BLaER1 (cell line): ENCODE measurements at regions not wholly inside any gene's neighbourhood (a gene's known extent, or its start where the extent isn't known, plus 50 kb on each side); places are given as distances from the start of the nearest gene placed in this dataset.

ENCODE experiments used
- H3K27ac ChIP-seq: shearing (Covaris generic); formaldehyde crosslinking; 2 replicates; pipeline ENCODE4 v1.8.1; 2022
- H3K27me3 ChIP-seq: shearing (Covaris generic); formaldehyde crosslinking; 2 replicates; pipeline ENCODE4 v1.8.1; 2022
- H3K36me3 ChIP-seq: shearing (Covaris generic); formaldehyde crosslinking; 2 replicates; pipeline ENCODE4 v1.8.1; 2022
- H3K4me1 ChIP-seq: shearing (Covaris generic); formaldehyde crosslinking; 2 replicates; pipeline ENCODE4 v1.8.1; 2022
- H3K4me2 ChIP-seq: shearing (Covaris generic); formaldehyde crosslinking; 2 replicates; pipeline ENCODE4 v1.8.1; 2022
- H3K4me3 ChIP-seq: shearing (Covaris generic); formaldehyde crosslinking; 2 replicates; pipeline ENCODE4 v1.8.1; 2022
- H3K9ac ChIP-seq: shearing (Covaris generic); formaldehyde crosslinking; 2 replicates; pipeline ENCODE4 v1.8.1; 2022
- H3K9me3 ChIP-seq: shearing (Covaris generic); formaldehyde crosslinking; 2 replicates; pipeline ENCODE4 v1.8.1; 2022
- H4K20me1 ChIP-seq: shearing (Covaris generic); formaldehyde crosslinking; 2 replicates; pipeline ENCODE4 v1.8.1; 2022
- Cebpa-rat ChIP-seq: shearing (Covaris generic); IDR thresholded peaks from 2 replicates; pipeline ENCODE4 v1.8.1; 2022

GRCh38 chr15:68499620-68500312 is 67.8 kb upstream of the ITGA11 start:
- H3K4me1 ChIP-seq: peaks cover 10% of the 10 kb centered on the region
- no peak overlapping the region for H3K4me2 ChIP-seq
- no peak overlapping the region for H3K27ac ChIP-seq
- H3K36me3 ChIP-seq: no peaks in the 10 kb centered on the region
- H3K9ac ChIP-seq: no peak overlapping the region
- no peaks in the 10 kb centered on the region for H4K20me1 ChIP-seq
- no peaks in the 10 kb centered on the region for H3K9me3 ChIP-seq
- H3K27me3 ChIP-seq: no peaks in the 10 kb centered on the region
- no peak overlapping the region for H3K4me3 ChIP-seq
- TF ChIP-seq Cebpa-rat: no peak

DNA sequence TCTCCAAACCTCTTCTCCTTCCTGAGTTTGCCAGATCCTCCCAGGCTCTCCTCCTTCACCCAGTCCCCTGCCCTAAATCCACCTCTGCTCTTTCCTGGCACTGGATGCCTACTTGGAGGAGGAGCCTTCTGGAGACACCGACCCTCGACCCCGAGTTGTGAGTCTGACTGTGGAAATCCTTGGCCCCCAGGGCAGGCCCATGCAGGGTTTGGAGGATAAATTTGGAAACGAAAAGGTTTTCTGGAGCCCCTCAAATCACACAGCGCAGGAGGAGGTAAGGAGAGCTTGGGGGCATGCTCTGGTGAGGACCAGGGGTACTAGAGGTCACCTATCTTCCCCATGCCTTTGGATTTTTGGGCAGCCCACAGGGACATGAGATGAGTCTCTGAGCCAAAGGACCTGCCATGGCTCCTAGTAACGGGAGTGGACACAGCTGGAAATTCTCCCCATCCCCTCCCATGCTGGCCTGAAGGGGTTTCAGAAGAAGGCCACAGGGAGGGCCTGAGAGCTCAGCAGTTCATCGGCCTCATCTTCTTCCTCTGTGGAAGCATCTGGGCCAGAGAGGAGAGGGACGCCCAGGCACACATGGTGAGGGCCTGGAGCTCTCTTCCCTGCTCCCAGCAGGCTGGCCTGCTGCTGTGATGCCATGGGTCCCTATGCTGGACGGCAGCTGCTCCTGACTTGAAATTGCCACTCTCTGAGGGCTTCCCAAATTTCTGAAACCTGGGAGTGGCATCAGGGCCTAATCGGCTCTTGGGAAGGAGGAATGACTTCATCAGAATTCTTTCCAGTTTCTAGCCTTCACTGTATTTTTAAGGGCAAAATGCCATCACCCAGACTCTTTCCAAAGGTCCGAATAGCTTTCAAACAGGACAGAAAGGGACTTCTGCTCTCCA is 68.6 kb upstream of the ITGA11 start:
- Histone ChIP-seq H3K9me3 (no peaks in the 10 kb centered on the region), H3K4me1 (peaks cover 12% of the 10 kb centered on the region), H3K4me2 (no peak overlapping the region), H3K27me3 (no peaks in the 10 kb centered on the region), H3K9ac (no peak overlapping the region), H4K20me1 (no peaks in the 10 kb centered on the region), H3K36me3 (no peaks in the 10 kb centered on the region), H3K4me3 (no peak overlapping the region), H3K27ac (no peak overlapping the region)
- no peak for TF ChIP-seq Cebpa-rat

- Histone ChIP-seq H3K9ac (no peak overlapping the region), H3K27me3 (no peaks in the 10 kb centered on the region), H3K27ac (no peak overlapping the region), H3K4me1 (peaks cover 12% of the 10 kb centered on the region), H3K4me3 (no peak overlapping the region), H3K4me2 (no peak overlapping the region), H4K20me1 (no peaks in the 10 kb centered on the region), H3K36me3 (no peaks in the 10 kb centered on the region), H3K9me3 (no peaks in the 10 kb centered on the region)
- TF ChIP-seq Cebpa-rat: no peak
Observed at GRCh38 chr15:68501259-68501591, 69.3 kb upstream of the ITGA11 start.

DNA sequence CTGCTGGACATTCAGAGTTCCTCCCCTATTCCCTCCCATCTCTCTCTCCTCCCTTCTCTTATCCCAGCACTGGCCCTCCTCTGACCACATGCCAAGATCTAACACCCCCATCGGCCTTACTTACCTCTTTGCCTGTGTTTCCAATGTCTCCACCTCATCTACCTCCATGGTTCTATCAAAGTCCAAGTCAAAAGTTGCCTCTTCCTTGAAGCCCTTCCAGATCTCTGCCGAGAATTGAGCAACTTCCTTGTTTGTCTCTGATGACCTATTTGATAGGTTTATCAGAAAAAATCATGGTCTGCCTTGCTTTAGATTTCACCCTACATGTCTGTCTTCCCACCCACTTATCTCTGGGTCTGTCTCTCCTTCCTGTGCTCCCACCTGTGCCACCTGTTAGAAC is 69.7 kb upstream of the ITGA11 start:
- Histone ChIP-seq H3K27me3 (no peaks in the 10 kb centered on the region), H3K4me2 (no peak overlapping the region)
- no peak for TF ChIP-seq Cebpa-rat

DNA sequence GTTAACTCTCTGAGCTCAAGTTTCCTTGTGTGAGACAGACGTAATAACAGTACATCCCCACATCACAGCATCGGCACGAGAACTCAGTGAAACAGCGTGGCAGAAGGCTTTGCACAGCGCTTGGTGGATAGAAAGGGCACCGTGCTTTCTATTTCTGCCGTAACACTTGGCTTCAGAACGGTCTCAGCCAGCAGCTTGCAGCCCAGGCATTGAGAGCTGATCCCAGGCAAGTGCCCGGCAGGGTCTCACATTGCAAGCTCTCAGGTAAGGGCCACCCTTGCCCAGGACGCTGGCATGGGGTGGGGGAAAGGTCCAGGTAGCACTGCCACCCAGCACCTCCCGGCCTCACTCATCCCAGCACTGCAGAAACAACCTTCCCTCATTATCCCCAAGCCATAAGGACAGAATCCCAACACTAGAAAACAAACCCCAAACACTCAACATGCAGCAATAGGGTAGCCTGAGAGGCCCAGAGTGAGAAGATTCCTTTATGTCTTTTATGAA is 70.5 kb upstream of the ITGA11 start:
- TF ChIP-seq Cebpa-rat: no peak
- Histone ChIP-seq H3K4me1 (peaks cover 12% of the 10 kb centered on the region), H3K4me3 (no peak overlapping the region), H3K4me2 (no peak overlapping the region), H3K27me3 (no peaks in the 10 kb centered on the region), H4K20me1 (no peaks in the 10 kb centered on the region), H3K36me3 (no peaks in the 10 kb centered on the region), H3K27ac (no peak overlapping the region), H3K9ac (no peak overlapping the region), H3K9me3 (no peaks in the 10 kb centered on the region)

More for the DNA sequence above, 69.7 kb upstream of the ITGA11 start:
- Histone ChIP-seq H3K9me3 (no peaks in the 10 kb centered on the region), H3K36me3 (no peaks in the 10 kb centered on the region), H3K4me3 (no peak overlapping the region), H4K20me1 (no peaks in the 10 kb centered on the region), H3K4me1 (peaks cover 12% of the 10 kb centered on the region), H3K9ac (no peak overlapping the region), H3K27ac (no peak overlapping the region)

- Histone ChIP-seq H3K4me1 (peaks cover 12% of the 10 kb centered on the region), H3K9ac (no peak overlapping the region), H4K20me1 (no peaks in the 10 kb centered on the region), H3K36me3 (no peaks in the 10 kb centered on the region), H3K9me3 (no peaks in the 10 kb centered on the region), H3K27me3 (no peaks in the 10 kb centered on the region), H3K4me2 (no peak overlapping the region), H3K27ac (no peak overlapping the region), H3K4me3 (no peak overlapping the region)
- TF ChIP-seq Cebpa-rat: no peak
Observed at GRCh38 chr15:68503213-68503612, 71.2 kb upstream of the ITGA11 start.

GRCh38 chr15:68503791-68504680 is 72.1 kb upstream of the ITGA11 start:
- Histone ChIP-seq H3K36me3 (no peaks in the 10 kb centered on the region), H3K4me2 (peak overlapping the region; percentile 48), H3K27ac (peak overlapping the region; percentile 31; the same call in 1 of the 2 replicates), H3K9ac (0 out of 2 replicates have a peak overlapping the region, but pooled peaks have one; percentile 12), H3K4me1 (peaks cover 12% of the 10 kb centered on the region), H4K20me1 (no peaks in the 10 kb centered on the region), H3K27me3 (no peaks in the 10 kb centered on the region), H3K9me3 (no peaks in the 10 kb centered on the region), H3K4me3 (no peak overlapping the region)
- no peak for TF ChIP-seq Cebpa-rat

DNA sequence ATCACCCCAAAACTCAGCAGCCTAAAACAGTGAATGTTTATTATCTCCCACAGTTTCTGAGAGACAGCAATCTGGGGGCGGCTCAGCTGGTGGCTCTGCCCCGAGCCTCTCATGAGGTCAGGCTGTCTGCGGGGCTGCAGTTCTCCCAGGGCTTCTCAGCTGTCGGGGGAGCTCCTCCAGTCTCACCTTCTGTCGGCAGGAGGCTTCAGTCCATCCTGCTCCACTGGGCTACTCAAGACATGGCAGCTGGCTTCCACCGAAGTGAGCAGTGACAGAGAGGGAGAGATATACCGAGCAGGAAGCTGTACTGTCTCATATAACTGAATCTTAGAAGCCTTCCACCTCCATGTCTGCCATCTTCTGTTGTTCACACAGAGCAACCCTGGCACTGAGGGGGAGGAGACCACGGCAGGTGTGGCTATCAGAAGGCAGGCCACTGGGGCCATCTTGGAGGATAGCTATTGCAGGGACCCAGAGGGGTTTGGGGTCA is 72.8 kb upstream of the ITGA11 start:
- Histone ChIP-seq H3K27me3 (no peaks in the 10 kb centered on the region), H4K20me1 (no peaks in the 10 kb centered on the region), H3K4me1 (peaks cover 12% of the 10 kb centered on the region), H3K27ac (peak overlapping the region; percentile 31; the same call in 1 of the 2 replicates), H3K9me3 (no peaks in the 10 kb centered on the region), H3K36me3 (no peaks in the 10 kb centered on the region), H3K4me2 (peak overlapping the region; percentile 48), H3K9ac (0 out of 2 replicates have a peak overlapping the region, but pooled peaks have one; percentile 12), H3K4me3 (no peak overlapping the region)
- no peak for TF ChIP-seq Cebpa-rat

DNA sequence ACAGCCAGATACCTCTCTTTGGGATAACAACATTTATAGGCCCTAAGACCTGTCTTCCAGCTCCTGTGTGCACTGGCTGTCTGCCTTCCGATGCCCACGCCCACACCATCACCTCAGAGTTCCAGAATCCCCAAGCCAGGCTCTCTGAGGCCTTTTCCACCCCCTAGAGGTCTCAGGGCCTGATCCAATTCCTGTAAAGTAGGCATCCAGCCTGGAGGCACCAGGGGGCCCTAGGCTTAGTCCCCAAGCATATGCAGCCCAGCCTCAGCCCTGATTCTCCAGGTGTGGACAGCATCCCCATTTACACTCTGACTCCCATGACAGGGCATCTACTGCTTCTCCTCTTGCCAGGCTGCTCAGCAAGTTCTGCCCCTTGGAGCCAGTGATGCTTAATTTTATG is 72.7 kb upstream of the CORO2B start:
- Histone ChIP-seq H3K4me3 (no peak overlapping the region), H3K27me3 (no peaks in the 10 kb centered on the region), H3K36me3 (no peaks in the 10 kb centered on the region), H3K27ac (no peak overlapping the region), H3K9me3 (no peaks in the 10 kb centered on the region), H3K4me1 (peaks cover 12% of the 10 kb centered on the region), H3K4me2 (no peak overlapping the region), H4K20me1 (no peaks in the 10 kb centered on the region), H3K9ac (no peak overlapping the region)
- no peak for TF ChIP-seq Cebpa-rat
